ENCODE measurements at regions not wholly inside any gene's neighbourhood (a gene's known extent, or its start where the extent isn't known, plus 50 kb on each side); places are given as distances from the start of the nearest gene placed in this dataset.

- DNase-seq (ENCODE audit: low read depth) = no peak
These were observed 328.5 kb upstream of the TLE3 start for GRCh38 chr15:70426096-70426821.

- no peak for DNase-seq (ENCODE audit: low read depth)
These were observed 327.3 kb upstream of the TLE3 start for GRCh38 chr15:70424937-70425411.

DNA sequence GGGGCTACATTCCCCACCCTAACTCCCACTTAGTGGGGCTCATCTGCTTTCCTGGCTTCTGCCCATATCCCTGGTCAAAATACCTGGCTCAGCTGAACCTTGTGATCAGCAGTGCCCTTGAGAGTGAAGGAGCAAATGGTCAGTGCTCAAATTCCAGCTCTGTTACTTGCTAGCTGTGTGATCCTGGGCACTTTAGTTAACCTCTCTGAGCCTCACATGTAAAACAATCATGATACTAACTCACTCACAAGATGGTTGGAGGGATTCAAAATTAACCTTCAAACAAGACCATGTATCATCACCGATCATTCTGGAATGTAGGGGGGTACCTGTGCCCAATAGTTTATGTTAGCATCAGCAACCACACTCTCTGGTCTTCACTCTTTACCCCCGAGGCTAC lies 325.6 kb upstream of the TLE3 start:
- no peak for DNase-seq (ENCODE audit: low read depth)

DNA sequence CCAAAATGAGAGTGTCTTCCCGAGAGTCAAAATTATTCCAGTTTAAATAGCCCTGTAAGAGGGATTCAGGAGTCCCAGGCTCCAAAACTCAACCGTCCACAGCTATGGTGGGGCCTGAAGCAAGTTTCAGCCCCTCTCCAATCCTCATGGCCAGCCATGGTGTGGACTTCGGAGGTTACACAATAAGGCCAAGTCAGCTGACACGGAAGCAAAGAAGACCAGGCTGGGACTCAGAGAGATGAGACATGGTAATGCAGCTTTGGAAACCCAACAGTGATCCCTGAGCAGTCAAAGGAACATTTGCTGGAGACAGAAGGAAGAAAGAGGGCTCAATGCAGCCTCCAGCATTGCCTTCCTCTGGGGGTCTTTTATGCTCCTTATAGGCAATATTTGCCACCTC lies 324.6 kb upstream of the TLE3 start:
- DNase-seq (ENCODE audit: low read depth) = no peak

- DNase-seq (ENCODE audit: low read depth) = no peak
These were observed 323.3 kb upstream of the TLE3 start for GRCh38 chr15:70420948-70421482.

- DNase-seq (ENCODE audit: low read depth) = no peak
These were observed 322.6 kb upstream of the TLE3 start for GRCh38 chr15:70420086-70420947.

GRCh38 chr15:70418943-70419342 lies 321.2 kb upstream of the TLE3 start:
- DNase-seq (ENCODE audit: low read depth) = no peak

GRCh38 chr15:70417535-70417934 lies 319.8 kb upstream of the TLE3 start:
- no peak for DNase-seq (ENCODE audit: low read depth)

- DNase-seq (ENCODE audit: low read depth) = no peak
These were observed 319.1 kb upstream of the TLE3 start for GRCh38 chr15:70416829-70417228.

DNA sequence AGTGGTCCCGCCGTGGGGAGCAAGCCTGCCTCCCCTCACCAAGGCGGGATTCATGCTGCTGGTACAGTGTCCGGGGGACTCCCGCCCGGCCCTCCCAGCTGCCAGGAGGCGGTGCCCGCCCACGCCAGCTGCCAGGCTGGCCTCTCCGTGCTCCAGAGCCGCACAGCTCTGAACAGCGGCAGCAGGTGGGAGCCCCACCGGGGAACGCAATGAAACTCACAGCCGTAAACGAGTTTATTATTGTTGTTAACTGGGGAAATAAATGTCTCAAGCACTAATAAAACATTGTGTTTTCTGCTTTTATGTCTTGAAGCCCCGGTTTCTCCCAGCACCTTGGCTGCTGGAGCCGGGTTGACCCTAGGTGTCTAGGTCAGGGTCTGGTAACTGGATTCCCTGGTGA lies 317.7 kb upstream of the TLE3 start:
- no peak for DNase-seq (ENCODE audit: low read depth)

DNA sequence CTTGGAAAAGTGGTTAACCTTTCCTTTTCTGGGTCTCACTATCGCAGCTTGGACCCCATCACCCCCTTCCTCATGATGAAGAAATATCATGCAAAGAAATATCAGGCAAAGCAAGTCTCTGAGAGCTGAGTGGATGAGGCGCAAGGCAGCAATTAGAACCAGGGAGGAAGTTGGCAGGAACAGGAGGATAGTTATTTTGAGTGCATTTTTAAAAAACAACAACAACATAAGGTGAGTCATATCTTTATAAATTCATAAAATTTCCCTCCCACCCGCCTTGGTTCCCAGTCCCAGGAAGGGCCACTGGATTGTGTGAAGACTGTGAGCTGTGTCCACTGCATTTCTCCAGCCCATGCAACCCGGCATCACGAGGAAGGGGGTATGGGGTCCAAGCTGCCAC lies 316.9 kb upstream of the TLE3 start:
- DNase-seq (ENCODE audit: low read depth) = no peak

GRCh38 chr15:70412794-70413193 lies 315.1 kb upstream of the TLE3 start:
- no peak for DNase-seq (ENCODE audit: low read depth)

DNA sequence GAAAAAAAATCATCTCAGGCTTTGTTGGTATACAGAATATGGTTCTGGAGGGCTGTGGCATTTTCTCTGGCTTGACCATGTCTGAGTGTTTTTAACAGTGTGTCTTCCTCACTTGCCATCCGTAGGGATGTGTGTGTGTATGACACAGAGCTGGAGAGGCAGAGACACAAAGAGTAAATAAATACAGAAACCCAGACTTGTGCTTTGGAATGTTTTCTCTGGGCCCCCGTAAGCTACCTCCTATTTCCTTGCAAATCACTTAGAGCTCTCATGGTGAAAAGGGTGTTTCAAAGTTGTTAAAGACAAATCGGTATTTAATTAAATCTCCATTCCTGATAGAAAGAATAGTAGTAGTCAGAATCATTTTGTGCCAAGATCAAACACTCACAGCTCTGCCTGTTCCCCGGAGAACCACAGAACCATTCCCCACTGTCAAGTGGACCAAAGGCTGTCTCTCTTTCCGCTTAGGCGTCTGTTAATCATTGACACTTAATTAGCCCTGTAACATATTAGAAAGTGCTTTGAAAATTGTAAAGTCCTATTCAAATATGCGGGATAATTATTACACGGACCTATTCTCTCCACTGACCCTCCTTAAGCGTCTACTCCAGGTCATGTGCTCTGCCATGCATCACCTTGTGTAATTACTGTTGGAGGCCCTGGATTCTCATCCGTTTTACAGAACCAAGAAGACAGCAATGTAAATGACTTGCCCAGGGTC lies 313.6 kb upstream of the TLE3 start:
- DNase-seq (ENCODE audit: low read depth) = no peak

DNA sequence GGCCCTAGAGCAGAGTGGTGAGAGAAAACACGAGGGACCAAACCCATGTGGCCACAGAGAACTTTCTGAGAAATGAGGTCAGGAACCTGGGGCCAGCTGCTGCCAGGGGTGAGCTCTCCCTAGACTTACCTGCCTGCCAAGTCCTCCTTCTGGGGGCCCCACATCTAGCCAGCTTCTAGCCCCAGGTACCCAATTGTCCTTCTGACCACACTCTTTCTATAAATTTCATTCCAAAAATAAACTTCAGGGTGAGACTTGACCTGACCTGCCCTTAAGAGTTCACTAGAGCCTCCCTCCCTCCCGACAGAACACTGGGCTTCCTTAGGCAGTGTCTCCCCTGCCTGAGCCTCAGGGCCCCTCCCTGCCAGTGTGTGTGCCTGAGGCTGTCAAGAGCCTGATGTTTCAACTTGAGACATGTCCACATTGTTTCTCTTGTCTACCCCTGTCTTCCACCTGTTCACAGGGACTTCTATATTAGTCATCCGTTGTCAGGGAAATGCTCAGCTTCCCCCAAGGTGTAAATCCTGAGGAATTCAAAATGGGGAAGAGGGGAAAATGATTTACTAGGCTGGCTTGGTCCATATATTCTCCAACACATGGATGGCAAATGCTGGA lies 312.8 kb upstream of the TLE3 start:
- DNase-seq (ENCODE audit: low read depth) = no peak

DNA sequence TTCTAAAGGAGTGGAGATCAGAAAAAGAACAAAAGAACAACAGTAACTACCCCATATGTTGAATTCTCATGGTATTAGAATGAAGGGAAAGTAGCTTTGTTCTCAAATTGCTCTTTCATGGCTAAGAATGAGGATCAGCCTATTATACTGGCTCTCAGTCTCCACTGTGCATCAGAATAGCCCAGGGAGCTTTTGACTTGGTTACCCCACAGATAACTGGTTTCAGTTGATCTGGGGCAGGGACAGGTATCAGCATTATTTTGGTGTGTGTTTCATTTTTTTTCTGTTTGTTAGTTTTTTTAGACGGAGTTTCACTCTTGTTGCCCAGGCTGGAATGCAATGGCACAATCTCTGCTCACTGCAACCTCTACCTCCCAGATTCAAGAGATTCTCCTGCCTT lies 311.7 kb upstream of the TLE3 start:
- no peak for DNase-seq (ENCODE audit: low read depth)

DNA sequence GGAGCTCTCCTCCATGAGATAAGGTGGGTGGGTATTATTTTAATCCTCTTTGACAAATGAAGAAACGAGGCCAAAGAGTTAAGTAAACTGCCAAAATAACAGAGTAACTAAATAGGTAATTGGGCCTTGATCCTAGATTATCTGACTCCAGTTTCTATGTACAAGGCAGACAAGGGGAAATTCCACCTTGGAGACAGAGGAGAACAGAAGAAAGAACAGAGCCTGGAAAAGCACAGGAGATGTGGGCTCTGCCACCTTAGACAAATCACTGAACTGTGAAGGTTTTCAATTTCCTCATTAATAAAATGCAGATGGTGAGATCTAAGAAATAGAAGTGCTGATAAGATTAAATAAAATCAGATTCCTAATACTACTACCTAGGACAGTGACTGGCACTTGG lies 310.2 kb upstream of the TLE3 start:
- no peak for DNase-seq (ENCODE audit: low read depth)

GRCh38 chr15:70407336-70407670 lies 309.6 kb upstream of the TLE3 start:
- no peak for DNase-seq (ENCODE audit: low read depth)

DNA sequence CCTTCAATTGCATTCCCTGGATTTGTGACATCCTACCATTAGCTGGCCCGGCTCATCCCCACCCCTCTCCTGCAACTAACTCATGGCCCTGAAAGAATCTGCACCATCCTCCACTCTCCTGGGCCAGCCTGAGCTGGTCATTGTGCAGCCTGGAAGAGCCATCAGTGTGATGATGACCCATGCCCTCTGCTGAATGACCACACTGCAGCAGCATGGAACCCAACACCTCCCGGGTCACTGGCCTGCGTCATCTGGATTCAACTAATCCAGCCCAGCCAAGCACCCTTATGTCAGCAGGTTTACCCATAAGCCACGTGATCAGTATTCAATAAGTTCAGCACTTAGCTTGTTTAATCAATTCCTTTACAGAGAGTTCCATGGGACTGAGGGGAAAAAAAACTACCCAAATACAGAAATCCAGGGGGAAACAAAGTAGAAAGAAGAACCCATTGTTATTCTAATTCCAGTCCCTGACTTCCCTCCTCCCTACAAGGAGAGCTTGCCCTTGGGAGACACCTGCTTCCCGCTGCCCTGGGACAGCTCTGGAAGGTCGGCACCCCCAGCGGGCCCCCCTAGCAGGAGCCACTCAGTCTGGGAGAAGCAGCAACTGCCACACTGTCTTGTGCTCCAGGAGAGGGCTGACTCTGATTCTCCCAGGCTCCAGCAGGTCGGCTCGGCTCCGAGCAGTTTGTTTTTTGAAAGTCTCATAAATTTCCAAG lies 309.1 kb upstream of the TLE3 start:
- no peak for DNase-seq (ENCODE audit: low read depth)

DNA sequence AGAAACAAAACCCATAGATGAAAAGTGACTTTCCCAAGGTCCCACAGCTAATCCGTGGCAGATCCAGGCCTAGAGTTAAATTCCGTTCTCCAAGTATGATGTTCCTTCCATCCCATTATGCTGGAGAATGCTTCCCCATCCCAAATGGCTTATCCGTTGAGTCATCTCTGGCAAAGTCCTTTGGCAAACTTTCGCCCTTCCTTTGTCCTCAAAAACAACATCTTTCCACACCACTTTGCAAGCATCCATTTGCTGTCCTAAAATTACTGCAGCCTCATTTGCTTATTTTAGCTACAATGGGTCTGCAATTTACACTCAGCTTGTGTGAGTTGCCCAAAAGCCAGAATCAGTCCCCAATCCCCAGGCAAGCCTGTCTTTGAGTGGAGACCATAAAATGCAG lies 304.0 kb upstream of the TLE3 start:
- no peak for DNase-seq (ENCODE audit: low read depth)

- no peak for DNase-seq (ENCODE audit: low read depth)
These were observed 303.2 kb upstream of the TLE3 start for GRCh38 chr15:70400766-70401541.

DNA sequence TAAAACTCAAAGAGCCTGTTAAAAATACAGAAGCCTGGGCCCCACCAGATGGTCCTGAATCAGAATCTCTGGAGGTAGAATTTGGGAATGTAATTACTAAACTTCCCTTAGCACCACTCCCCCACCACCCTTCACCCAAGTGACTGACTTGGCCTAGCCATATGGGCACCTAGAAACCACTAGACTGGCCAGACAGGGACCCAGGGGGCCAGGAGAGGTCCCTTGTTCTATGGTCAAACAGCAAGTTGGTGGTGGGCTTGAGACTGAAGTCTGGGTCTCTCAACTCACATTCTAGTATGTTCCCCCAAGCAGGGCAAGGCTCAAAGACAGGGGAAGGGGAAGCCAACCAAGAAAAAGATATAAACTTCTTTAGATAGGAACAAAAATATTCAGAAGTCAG lies 301.5 kb upstream of the TLE3 start:
- DNase-seq (ENCODE audit: low read depth) = no peak
